ENCODE measurements at regions not wholly inside any gene's neighbourhood (a gene's known extent, or its start where the extent isn't known, plus 50 kb on each side); places are given as distances from the start of the nearest gene placed in this dataset.
A peak's percentile ranks its signal among the peaks of the same experiment; 100 is the strongest.
"Not testable (repeated sequence)": the region's sequence is repeated elsewhere in the genome, so short reads cannot be mapped to it uniquely, and the experiment has no call there.

- no peak for DNase-seq
Observed at GRCh38 chr17:70327279-70327678, 157.9 kb downstream of the KCNJ2 start.

GRCh38 chr17:70327723-70328122 is 158.4 kb downstream of the KCNJ2 start:
- DNase-seq, result no peak

- DNase-seq, result no peak
Observed at GRCh38 chr17:70329721-70330120, 160.4 kb downstream of the KCNJ2 start.

- DNase-seq, result not testable (repeated sequence)
Observed at GRCh38 chr17:70331066-70331465, 161.7 kb downstream of the KCNJ2 start.

GRCh38 chr17:70332356-70333210 is 163.3 kb downstream of the KCNJ2 start:
- DNase-seq, result peak; percentile 7 to 39

GRCh38 chr17:70336411-70336810 is 167.1 kb downstream of the KCNJ2 start:
- no peak for DNase-seq

GRCh38 chr17:70338946-70339354 is 169.6 kb downstream of the KCNJ2 start:
- no peak for DNase-seq

- DNase-seq, result no peak
Observed at GRCh38 chr17:70343114-70343513, 173.8 kb downstream of the KCNJ2 start.

- DNase-seq, result no peak
Observed at GRCh38 chr17:70344386-70345060, 175.2 kb downstream of the KCNJ2 start.

- no peak for DNase-seq
Observed at GRCh38 chr17:70345061-70345460, 175.7 kb downstream of the KCNJ2 start.

GRCh38 chr17:70352834-70353233 is 183.5 kb downstream of the KCNJ2 start:
- no peak for DNase-seq

GRCh38 chr17:70353408-70354092 is 184.2 kb downstream of the KCNJ2 start:
- DNase-seq, result no peak

GRCh38 chr17:70355185-70355584 is 185.9 kb downstream of the KCNJ2 start:
- no peak for DNase-seq

- DNase-seq, result no peak
Observed at GRCh38 chr17:70357190-70357589, 187.9 kb downstream of the KCNJ2 start.

- DNase-seq, result no peak
Observed at GRCh38 chr17:70365091-70365583, 195.8 kb downstream of the KCNJ2 start.

GRCh38 chr17:70366386-70366785 is 197.1 kb downstream of the KCNJ2 start:
- DNase-seq, result peak in 1 of 2 experiments; percentile 13

GRCh38 chr17:70368011-70368410 is 198.7 kb downstream of the KCNJ2 start:
- no peak for DNase-seq

- DNase-seq, result no peak
Observed at GRCh38 chr17:70369391-70369790, 200.1 kb downstream of the KCNJ2 start.

GRCh38 chr17:70370816-70371215 is 201.5 kb downstream of the KCNJ2 start:
- no peak for DNase-seq

- DNase-seq, result no peak
Observed at GRCh38 chr17:70373369-70373768, 204.0 kb downstream of the KCNJ2 start.

- no peak for DNase-seq
Observed at GRCh38 chr17:70374496-70374895, 205.2 kb downstream of the KCNJ2 start.

GRCh38 chr17:70375406-70375805 is 206.1 kb downstream of the KCNJ2 start:
- DNase-seq, result no peak
